ENCODE measurements at regions not wholly inside any gene's neighbourhood (a gene's known extent, or its start where the extent isn't known, plus 50 kb on each side); places are given as distances from the start of the nearest gene placed in this dataset.
"Not testable (repeated sequence)": the region's sequence is repeated elsewhere in the genome, so short reads cannot be mapped to it uniquely, and the experiment has no call there.

- no peak for DNase-seq
Observed at GRCh38 chr6:167392631-167393316, 67.9 kb downstream of the TTLL2 start.

GRCh38 chr6:167393731-167394130 lies 68.8 kb downstream of the TTLL2 start:
- DNase-seq = no peak

DNA sequence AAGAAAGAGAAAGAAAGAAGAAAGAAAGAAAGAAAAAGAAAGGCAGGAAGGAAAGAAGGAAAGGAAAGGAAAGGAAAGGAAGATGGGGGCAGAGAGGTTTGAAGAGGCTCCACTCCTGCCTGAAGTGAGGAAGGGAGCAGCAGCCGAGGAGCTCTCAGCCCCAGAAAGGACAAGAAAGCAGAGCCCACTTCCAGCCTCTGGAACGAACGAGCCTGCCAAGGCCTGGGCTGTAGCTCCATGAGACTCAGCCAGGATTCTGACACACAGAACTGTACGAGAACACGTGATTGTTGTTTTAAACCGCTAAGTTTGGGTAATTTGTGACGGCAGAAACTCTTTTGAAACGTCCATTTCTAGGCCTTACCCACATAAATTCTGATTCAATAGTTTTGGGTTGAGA lies 69.5 kb downstream of the TTLL2 start:
- no peak for DNase-seq

GRCh38 chr6:167394820-167395219 lies 69.9 kb downstream of the TTLL2 start:
- no peak for DNase-seq

DNA sequence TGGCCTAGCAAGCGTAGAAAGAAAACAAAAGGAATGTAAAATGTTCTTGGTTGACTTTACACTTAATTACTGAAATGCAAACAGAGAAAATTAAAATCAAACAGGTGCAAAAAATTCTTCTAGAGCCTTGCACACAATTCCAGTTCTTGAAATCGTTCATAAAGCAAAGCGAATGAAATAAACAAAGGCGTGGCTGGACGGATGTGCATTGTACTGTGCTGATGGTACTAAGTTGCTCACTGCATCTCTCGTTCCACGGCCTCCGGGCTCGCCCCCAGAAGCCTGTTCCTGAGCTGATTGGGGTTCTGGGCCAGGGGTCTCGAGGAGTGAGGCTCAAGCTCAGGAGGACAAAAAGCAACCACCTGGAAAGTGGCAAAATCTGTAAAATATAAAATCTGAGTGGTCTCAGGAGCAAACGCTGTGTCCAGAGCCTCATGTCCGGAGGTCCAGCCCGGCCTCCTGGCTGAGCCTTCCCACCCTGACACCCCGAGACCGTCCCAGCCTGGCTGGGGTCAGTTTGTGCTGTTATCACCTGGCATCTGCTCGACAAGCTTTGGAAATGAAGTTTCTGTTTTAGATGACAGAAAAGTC lies 71.3 kb downstream of the TTLL2 start:
- no peak for DNase-seq

DNA sequence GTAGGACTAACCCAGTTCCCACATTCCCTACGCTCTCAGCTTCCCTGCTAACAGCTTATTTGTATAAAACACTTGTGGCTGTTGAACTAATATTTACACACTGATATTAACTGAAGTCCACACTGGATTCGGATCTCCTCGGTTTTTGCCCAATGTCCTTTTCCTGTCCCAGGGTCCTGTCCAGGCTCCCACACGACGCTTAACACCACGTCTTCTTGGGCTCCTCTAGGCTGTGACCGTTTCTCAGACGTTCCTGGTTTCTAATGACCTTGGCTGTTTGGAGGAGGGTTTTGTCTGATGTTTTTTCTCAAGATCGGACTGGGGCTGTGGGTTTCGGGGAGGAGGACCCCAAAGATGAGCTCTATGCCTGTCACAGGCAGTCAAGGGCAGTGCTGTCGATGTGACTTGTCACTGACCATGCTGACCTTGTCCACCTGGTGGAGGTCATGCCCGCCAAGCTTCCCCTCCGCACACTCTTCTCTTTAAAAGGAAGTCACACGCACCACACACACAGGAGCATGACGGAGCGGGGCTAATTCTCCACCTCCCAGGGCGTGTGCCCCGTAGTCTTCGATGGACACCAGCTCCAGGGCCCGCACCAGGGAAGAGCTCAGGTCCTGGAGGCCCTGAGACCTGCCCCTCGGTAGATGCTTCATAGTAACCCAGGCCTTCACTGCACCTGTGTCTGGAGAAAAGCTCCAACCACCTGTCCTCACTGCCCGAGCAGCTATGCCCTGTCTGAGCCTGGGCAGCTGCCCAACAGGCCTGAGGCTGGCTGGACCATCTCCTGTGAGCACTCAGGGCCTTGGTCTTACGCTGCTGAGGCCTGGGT lies 72.0 kb downstream of the TTLL2 start:
- DNase-seq = no peak

- DNase-seq = no peak
Observed at GRCh38 chr6:167397712-167398111, 72.8 kb downstream of the TTLL2 start.

- no peak for DNase-seq
Observed at GRCh38 chr6:167398214-167399050, 73.5 kb downstream of the TTLL2 start.

- DNase-seq = no peak
Observed at GRCh38 chr6:167399051-167399387, 74.1 kb downstream of the TTLL2 start.

GRCh38 chr6:167399599-167399998 lies 74.7 kb downstream of the TTLL2 start:
- no peak for DNase-seq

DNA sequence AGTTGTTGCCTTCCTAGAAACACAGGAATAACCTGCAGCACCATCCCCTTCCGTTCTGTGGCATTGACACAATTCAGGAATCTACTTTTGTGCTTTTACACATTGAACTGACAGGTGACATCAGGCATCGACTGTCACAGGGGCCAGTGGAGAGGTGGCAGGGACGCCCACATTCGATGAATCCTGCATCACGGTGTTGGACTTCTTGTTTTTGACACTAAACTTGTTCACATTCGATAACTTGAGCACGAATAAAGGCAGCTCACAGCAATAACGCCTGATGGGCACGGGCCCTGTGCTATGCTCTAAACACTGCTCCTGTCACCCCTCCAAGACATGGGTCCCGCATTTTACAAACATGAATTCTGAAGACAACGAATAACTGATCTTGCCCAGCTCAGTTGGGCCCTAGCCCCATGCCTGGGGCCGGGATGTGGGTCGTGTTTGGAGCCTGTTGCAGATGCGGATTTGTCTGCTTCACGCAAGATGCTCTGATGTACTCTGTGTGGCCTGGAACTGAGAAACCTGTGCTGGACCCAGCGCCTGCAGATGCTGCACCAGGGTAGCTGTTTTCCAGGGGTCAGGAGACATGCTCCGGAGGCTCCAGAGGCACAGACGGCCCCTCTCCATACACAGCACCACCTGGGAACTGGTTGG lies 75.7 kb downstream of the TTLL2 start:
- no peak for DNase-seq

- DNase-seq = no peak
Observed at GRCh38 chr6:167401525-167402194, 76.8 kb downstream of the TTLL2 start.

DNA sequence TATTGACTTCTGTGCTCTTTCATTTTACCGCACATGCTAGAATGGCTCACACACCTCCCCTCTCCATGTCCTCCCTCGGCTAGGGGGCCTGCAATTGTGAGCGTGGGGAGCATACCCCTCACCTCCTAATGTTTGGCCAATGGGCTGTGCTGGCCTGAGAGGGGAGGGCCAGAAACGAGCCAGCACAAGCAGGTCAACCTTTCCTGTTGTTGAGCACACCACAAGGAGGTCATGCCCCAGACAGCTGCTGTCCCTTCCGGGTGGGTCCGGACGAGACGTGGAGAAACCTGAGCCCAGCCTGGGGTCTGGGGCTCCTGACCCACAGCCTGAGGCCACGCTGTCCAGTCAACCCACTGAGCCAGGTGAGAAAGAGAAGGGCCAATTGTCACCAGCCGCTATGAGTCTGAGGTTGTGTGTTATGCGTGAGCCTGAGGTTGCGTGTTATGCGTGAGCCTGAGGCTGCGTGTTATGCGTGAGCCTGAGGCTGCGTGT lies 77.4 kb downstream of the TTLL2 start:
- DNase-seq = no peak

- no peak for DNase-seq
Observed at GRCh38 chr6:167403427-167403826, 78.5 kb downstream of the TTLL2 start.

DNA sequence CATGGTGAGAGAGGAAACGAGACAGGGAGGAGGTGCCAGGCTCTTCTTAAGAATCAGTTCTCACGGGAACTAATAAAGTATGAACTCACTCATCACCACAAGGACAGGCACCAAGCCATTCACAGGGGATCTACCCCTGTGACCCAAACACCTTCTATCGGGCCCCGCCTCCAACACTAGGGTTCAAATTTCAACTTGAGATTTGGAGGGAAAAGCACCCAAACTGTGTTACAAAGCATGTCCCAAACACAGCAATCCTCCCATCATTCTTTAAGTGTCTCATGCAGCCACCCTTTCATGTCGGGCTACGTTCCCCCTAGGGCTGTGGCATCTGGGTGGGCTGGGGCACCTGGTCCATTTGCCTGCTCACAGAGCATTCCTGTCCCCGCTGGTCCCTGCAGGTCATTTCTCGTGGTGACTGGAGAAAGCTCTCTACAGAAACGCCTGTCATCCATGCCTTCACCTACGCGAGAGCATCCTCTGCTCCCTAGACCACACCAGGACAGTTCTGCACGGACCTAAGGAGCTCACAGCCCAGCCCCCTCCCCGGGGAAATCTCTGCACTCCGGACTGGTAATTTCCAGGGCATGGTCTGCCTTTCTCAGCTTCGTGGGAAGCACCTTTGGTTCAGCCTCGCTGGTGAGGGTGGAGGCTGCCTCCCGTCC lies 79.6 kb downstream of the TTLL2 start:
- DNase-seq = no peak

GRCh38 chr6:167405778-167406532 lies 81.1 kb downstream of the TTLL2 start:
- DNase-seq = no peak

GRCh38 chr6:167406533-167407238 lies 81.8 kb downstream of the TTLL2 start:
- DNase-seq = not testable (repeated sequence)

DNA sequence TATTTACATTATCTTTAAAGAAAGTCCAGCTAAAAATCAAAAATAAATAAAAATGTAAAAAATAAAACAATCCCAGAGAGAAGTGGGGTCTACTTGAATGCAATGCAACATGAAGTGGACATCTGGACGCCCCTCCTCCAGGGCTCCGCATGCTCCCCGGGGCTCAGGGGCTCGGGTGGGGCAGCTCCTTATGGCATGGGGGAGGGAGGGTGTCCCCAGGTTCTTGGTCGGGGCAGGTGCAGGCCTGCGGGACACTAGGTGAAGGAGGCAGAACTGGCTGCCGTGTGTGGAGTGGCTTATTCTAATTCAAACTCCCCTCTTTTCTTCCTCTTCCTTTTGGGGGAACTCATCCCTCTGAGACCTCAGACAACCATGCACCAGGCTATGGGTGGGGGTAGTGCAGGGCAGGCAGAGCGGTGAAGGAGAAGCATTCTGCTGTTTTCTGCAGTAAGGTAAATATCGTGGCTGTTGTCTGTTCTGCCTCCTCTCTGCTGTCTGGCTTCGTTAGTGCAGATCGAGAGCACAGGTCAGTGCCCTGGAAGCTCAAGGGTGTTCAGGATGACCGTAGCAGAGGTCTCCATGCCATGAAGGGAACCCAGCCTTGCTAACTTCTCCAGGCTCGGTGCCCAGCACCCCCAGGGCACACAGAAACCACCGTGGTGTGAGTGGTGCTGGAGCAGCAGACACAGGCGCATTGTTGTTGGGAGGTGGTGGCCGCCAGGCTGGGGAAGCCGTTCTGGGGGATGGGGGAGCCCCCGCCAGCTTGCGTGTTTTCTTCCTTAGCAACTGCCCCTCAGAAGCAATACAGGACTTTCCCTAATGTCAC lies 82.6 kb downstream of the TTLL2 start:
- DNase-seq = no peak
